Chondrocyte (in vitro differentiated cells): ENCODE measurements at regions not wholly inside any gene's neighbourhood (a gene's known extent, or its start where the extent isn't known, plus 50 kb on each side); places are given as distances from the start of the nearest gene placed in this dataset.

Experiments used
- DNase-seq: peaks from one replicate; pipeline ENCODE4 v3.0.0; 2021; ENCODE audit warnings: mixed read lengths, low spot score
- H3K27ac Mint-ChIP-seq: one replicate; pipeline ENCODE4 v1.8.0; 2021; ENCODE audit warnings: mild to moderate bottlenecking, moderate library complexity, mixed read lengths; ENCODE audit not compliant: unreplicated experiment
- H3K27me3 Mint-ChIP-seq: 2 replicates; pipeline ENCODE4 v1.8.0; 2021; ENCODE audit warnings: low read depth, mixed read lengths
- H3K36me3 Mint-ChIP-seq: 2 replicates; pipeline ENCODE4 v1.8.0; 2021; ENCODE audit warnings: low read depth, mixed read lengths
- H3K4me1 Mint-ChIP-seq: 2 replicates; pipeline ENCODE4 v1.8.0; 2021; ENCODE audit warnings: low read depth, mild to moderate bottlenecking, mixed read lengths
- H3K4me3 Mint-ChIP-seq: one replicate; pipeline ENCODE4 v1.8.0; 2021; ENCODE audit warnings: mild to moderate bottlenecking, moderate library complexity, mixed read lengths; ENCODE audit not compliant: unreplicated experiment
- H3K9me3 Mint-ChIP-seq: 2 replicates; pipeline ENCODE4 v1.8.0; 2021; ENCODE audit warnings: low read depth, mixed read lengths
- CTCF ChIP-seq: fragments of 200-600 bp; sonication (generic); IDR thresholded peaks from 2 replicates; pipeline ENCODE4 v1.5.0; 2021; ENCODE audit warnings: antibody characterized with exemption, mild to moderate bottlenecking, moderate library complexity

- no peak for TF ChIP-seq CTCF
- peaks cover 56% of the 10 kb centered on the region for H3K4me1 Mint-ChIP-seq
- peak overlapping the region; percentile 74 for H3K27ac Mint-ChIP-seq
- no peaks in the 10 kb centered on the region for H3K36me3 Mint-ChIP-seq
- no peaks in the 10 kb centered on the region for H3K27me3 Mint-ChIP-seq
- no peak overlapping the region for H3K4me3 Mint-ChIP-seq
- peaks cover 3% of the 10 kb centered on the region for H3K9me3 Mint-ChIP-seq
- no peak for DNase-seq
These were observed 66.1 kb upstream of the CDC42EP3 start for GRCh38 chr2:37737507-37737906.

DNA sequence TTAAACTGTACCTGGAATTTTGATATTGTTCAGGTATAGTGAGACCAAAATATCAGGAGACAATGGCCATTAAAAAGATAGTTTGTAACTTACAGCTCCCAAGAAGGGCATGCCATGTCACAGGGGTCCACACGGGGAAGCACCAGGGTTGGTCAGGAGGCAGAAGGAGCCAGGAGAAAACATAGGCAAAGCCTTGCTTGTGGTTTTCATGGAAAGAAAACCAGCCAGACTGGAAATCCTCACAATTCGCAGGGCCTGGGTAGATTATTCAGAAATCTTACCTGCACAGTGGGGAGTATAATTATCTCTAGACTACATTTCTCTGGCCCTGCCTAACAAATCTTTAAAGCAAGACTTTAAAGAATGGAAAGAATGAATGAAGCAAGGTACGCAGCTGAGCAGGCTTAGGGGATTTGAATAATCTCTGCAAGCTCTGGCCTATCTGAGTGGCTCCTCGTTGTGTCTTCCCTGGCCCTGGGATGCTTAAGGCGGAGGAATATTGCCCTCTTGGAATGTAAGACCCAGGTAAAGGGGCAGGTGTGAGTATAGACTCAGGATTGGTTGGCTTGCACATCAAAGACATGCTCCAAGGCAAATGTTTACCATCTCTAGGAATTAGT is 66.9 kb upstream of the CDC42EP3 start:
- Mint-ChIP-seq H3K4me1 (peaks cover 49% of the 10 kb centered on the region), H3K27me3 (no peaks in the 10 kb centered on the region), H3K36me3 (no peaks in the 10 kb centered on the region), H3K27ac (no peak overlapping the region), H3K9me3 (peaks cover 3% of the 10 kb centered on the region), H3K4me3 (no peak overlapping the region)
- no peak for TF ChIP-seq CTCF
- DNase-seq, result no peak

- H3K27ac Mint-ChIP-seq, result no peak overlapping the region
- no peak for TF ChIP-seq CTCF
- peaks cover 3% of the 10 kb centered on the region for H3K9me3 Mint-ChIP-seq
- no peak for DNase-seq
- no peaks in the 10 kb centered on the region for H3K27me3 Mint-ChIP-seq
- peaks cover 41% of the 10 kb centered on the region for H3K4me1 Mint-ChIP-seq
- H3K36me3 Mint-ChIP-seq, result no peaks in the 10 kb centered on the region
- H3K4me3 Mint-ChIP-seq, result no peak overlapping the region
These were observed 67.7 kb upstream of the CDC42EP3 start for GRCh38 chr2:37739153-37739552.

DNA sequence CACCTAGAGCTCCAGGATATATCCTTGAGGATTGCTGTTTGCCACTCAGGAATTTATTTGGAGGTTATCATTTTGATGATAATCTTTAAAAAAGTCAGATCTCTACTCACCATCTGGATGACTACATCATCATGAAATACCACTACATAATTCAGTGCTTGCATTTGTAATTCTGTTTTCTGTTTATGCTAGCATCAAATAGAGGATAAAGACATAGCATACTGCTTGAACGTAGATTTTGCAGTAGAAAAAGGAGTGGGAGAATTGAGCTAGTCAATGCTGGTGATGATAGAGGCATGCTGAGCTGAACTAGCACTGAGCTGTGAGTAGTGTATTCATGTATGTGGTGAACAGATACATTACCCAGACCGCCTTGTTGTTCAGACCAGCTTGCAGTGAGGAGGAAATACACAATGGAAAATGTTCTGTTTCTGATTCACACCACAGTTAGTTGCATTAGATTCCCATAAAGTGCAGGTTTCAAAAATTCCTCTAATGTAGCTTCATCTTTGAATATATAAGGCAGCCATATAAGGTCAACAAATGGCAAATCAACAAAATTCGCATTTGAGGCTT is 68.8 kb upstream of the CDC42EP3 start:
- no peaks in the 10 kb centered on the region for H3K27me3 Mint-ChIP-seq
- no peak for TF ChIP-seq CTCF
- H3K27ac Mint-ChIP-seq, result peak overlapping the region; percentile 41
- H3K4me3 Mint-ChIP-seq, result no peak overlapping the region
- DNase-seq, result no peak
- peaks cover 30% of the 10 kb centered on the region for H3K4me1 Mint-ChIP-seq
- peaks cover 3% of the 10 kb centered on the region for H3K9me3 Mint-ChIP-seq
- no peaks in the 10 kb centered on the region for H3K36me3 Mint-ChIP-seq

DNA sequence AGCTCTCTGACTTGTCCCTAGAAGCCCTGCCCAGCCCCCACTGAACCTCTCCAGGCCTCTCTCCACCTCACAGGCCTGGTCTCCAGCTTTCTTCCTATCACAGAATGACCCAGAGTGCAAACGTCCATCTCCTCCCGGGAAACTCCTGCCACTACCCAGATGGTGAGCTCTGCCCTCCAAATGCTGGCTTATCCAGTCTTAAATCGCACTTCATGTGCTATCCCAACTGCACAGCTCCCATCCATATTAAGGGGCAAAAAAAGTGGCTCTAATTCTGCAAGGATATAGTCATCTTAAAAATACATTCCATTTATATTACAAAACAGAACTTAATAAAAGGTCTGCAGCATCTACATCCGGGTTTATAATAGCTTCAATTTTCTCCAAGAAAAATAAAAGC is 70.8 kb upstream of the CDC42EP3 start:
- TF ChIP-seq CTCF, result no peak
- Mint-ChIP-seq H3K4me1 (peaks cover 18% of the 10 kb centered on the region), H3K27me3 (no peaks in the 10 kb centered on the region), H3K4me3 (no peak overlapping the region), H3K9me3 (no peaks in the 10 kb centered on the region), H3K36me3 (no peaks in the 10 kb centered on the region), H3K27ac (peak overlapping the region; percentile 95)
- DNase-seq, result no peak
